ENCODE measurements at regions not wholly inside any gene's neighbourhood (a gene's known extent, or its start where the extent isn't known, plus 50 kb on each side); places are given as distances from the start of the nearest gene placed in this dataset.
"Not testable (repeated sequence)": the region's sequence is repeated elsewhere in the genome, so short reads cannot be mapped to it uniquely, and the experiment has no call there.

GRCh38 chr15:24835301-24835700 lies 119.5 kb upstream of the SNRPN start:
- no peak for DNase-seq (ENCODE audit: low read depth in 2 of 2)

- no peak for DNase-seq (ENCODE audit: low read depth in 2 of 2)
Observed at GRCh38 chr15:24848050-24848449, 106.7 kb upstream of the SNRPN start.

GRCh38 chr15:24856397-24857390 lies 98.1 kb upstream of the SNRPN start:
- no peak for DNase-seq (ENCODE audit: low read depth in 2 of 2)

- DNase-seq (ENCODE audit: low read depth in 2 of 2) = no peak
Observed at GRCh38 chr15:24857763-24858162, 97.0 kb upstream of the SNRPN start.

GRCh38 chr15:24858183-24858582 lies 96.6 kb upstream of the SNRPN start:
- not testable (repeated sequence) for DNase-seq (ENCODE audit: low read depth in 2 of 2)

GRCh38 chr15:24858737-24859601 lies 95.8 kb upstream of the SNRPN start:
- DNase-seq (ENCODE audit: low read depth in 2 of 2) = no peak

- no peak for DNase-seq (ENCODE audit: low read depth in 2 of 2)
Observed at GRCh38 chr15:24861014-24861690, 93.6 kb upstream of the SNRPN start.

GRCh38 chr15:24862726-24863521 lies 91.9 kb upstream of the SNRPN start:
- DNase-seq (ENCODE audit: low read depth in 2 of 2) = no peak

GRCh38 chr15:24865303-24865702 lies 89.5 kb upstream of the SNRPN start:
- no peak for DNase-seq (ENCODE audit: low read depth in 2 of 2)

GRCh38 chr15:24877174-24877573 lies 77.6 kb upstream of the SNRPN start:
- no peak for DNase-seq (ENCODE audit: low read depth in 2 of 2)

- DNase-seq (ENCODE audit: low read depth in 2 of 2) = no peak
Observed at GRCh38 chr15:24878153-24878552, 76.6 kb upstream of the SNRPN start.

- DNase-seq (ENCODE audit: low read depth in 2 of 2) = no peak
Observed at GRCh38 chr15:24879492-24879891, 75.3 kb upstream of the SNRPN start.

GRCh38 chr15:24880663-24881062 lies 74.1 kb upstream of the SNRPN start:
- no peak for DNase-seq (ENCODE audit: low read depth in 2 of 2)

GRCh38 chr15:24886538-24886937 lies 68.2 kb upstream of the SNRPN start:
- DNase-seq (ENCODE audit: low read depth in 2 of 2) = no peak

- DNase-seq (ENCODE audit: low read depth in 2 of 2) = no peak
Observed at GRCh38 chr15:24898715-24899272, 56.0 kb upstream of the SNRPN start.

GRCh38 chr15:24899367-24899766 lies 55.4 kb upstream of the SNRPN start:
- DNase-seq (ENCODE audit: low read depth in 2 of 2) = no peak

GRCh38 chr15:24899795-24900194 lies 55.0 kb upstream of the SNRPN start:
- DNase-seq (ENCODE audit: low read depth in 2 of 2) = no peak

- no peak for DNase-seq (ENCODE audit: low read depth in 2 of 2)
Observed at GRCh38 chr15:24901409-24901808, 53.4 kb upstream of the SNRPN start.
